ENCODE measurements at regions not wholly inside any gene's neighbourhood (a gene's known extent, or its start where the extent isn't known, plus 50 kb on each side); places are given as distances from the start of the nearest gene placed in this dataset.

GRCh38 chr10:10897400-10897799 is 120.3 kb upstream of the CELF2 start:
- TF ChIP-seq POLR2A (IDR thresholded peaks at IDR 0.05) = no peak
- TF ChIP-seq CTCF (IDR thresholded peaks at IDR 0.05) = no peak
